Left lobe of liver (tissue), 2 donors: ENCODE measurements at regions not wholly inside any gene's neighbourhood (a gene's known extent, or its start where the extent isn't known, plus 50 kb on each side); places are given as distances from the start of the nearest gene placed in this dataset.
A peak's percentile ranks its signal among the peaks of the same experiment; 100 is the strongest.

Source experiments
- ATAC-seq: fragments of 200-7000 bp; cut with Tn5 transposase; one replicate; pipeline ENCODE4 v1.9.1; 2020; ENCODE audit warnings: mild to moderate bottlenecking, moderate library complexity
- DNase-seq: peaks from one replicate; pipeline ENCODE4 v3.0.0-alpha.2; 2020; ENCODE audit warnings: low spot score
- donor health status: DM: no; HTN: no; CAD: no; lungs with moderate emphysema.
- donor health status: DM: no; HTN: yes; CAD: no.

DNA sequence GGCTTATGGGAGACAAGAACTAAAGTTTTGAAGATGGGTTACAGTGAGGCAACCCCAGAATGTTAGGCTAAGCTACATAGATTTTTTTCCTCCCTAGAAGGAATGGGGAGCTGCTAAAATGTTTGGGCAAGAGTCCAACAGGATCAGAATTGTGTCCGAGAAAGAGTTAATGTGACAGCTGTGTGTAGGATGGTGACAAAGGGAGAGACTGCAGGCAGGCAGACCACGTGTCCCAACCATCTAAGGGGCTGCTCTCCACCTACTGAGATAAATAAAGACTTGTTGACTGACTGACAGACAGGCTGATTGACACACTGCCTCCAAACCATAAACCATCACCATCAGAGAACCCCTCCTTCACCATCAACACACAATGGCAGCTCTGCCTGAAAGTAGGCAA lies 133.7 kb upstream of the CTTNBP2NL start:
- no peak for DNase-seq

DNA sequence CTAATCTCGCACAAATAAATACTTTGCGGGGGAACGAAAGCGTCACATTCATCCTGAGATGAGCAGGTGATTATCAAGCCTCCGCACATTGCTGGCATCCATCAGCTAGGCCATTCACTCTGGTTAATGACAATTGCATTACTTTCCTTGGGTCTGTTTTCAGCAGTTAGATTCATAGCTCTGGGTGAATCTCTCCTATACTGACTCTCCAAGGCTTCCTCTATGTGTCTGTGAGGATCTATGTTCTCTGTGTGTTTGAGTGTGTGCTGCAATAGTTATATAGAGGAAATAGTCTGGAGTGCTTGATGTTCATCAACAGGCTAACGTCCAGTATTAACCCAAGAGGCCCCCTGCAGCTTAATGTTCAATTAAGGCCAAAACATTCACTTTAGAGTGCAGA lies 133.0 kb upstream of the CTTNBP2NL start:
- no peak for DNase-seq

More for the DNA sequence above, 133.7 kb upstream of the CTTNBP2NL start:
- ATAC-seq = no peak

DNA sequence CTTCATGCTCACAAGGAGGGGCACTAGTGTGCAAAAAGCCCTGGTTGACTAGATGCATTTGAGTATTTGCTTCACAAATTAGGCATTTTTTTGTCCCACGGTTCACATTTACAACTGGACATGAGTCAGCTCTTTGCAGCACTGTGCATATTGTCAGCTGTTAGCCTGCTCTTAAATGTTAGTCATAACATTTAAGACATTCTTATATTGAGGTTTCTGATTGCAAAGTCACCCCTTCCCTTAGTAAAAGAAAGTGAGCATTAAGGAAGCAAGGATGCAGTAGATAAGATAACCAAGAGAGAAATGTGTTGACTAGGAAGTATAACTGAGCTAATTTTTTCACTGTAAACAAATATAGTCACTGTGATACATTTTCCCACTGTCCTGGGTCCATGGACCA lies 132.6 kb upstream of the CTTNBP2NL start:
- ATAC-seq (no peak), DNase-seq (no peak)

More for the DNA sequence above, 133.0 kb upstream of the CTTNBP2NL start:
- no peak for ATAC-seq

DNA sequence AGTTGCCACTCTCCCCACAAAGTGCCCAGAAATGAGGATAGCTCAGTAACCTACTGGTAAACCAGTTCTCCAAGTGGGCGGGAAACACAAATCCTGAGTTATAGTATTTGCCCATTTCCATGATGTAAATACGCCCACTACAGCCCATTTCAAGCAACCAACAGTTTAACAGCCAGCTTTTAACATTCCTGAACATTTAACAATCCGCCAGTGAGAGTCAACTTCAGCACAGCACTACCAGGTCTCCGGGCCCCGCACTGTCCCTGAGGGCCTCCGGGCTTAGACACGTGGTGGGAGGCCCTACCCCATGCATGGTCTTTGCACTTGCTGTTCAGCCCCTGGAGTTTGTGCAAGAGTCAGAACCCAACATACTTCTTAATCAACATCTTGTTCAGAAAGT lies 132.0 kb upstream of the CTTNBP2NL start:
- DNase-seq (no peak), ATAC-seq (no peak)

DNA sequence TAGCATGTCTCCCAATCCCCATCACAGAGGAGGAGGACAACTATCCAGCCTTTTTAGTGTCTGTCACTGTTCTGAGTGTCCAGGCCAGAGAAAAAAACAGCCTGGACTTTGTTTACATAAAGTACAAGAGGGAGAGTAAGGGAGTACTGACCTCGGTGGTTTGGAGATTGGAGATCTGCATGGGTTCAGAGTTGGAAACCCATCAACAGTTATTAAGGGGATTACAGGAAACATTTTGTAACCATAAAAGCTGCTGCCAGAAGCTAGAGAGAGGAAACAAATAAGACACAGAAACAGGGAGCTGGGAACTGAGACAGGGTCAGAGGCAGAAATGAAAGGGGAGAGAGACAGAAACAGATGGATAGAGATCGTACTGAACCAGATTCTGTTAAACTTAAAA lies 131.5 kb upstream of the CTTNBP2NL start:
- ATAC-seq (peak; percentile 34), DNase-seq (no peak)

DNA sequence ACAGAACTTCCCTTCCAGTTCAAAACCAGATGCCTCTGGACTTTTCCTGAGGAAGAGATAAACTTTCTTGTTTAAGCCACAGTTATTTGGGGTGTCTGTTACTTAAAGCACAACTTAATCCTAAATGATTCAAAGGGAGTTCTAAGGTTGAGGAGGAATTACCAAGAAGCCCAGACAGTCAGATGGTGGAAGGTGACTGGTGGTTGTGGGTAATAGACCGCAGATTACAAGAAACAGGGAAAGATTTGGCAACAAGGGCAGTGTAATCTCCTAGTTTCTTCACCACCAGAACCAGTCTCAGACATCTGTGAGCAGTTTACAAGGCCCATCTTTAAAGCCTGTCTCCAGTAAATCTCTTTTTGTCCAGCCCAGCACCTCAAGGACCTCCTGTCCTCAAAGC lies 130.1 kb upstream of the CTTNBP2NL start:
- DNase-seq = no peak
- no peak for ATAC-seq

DNA sequence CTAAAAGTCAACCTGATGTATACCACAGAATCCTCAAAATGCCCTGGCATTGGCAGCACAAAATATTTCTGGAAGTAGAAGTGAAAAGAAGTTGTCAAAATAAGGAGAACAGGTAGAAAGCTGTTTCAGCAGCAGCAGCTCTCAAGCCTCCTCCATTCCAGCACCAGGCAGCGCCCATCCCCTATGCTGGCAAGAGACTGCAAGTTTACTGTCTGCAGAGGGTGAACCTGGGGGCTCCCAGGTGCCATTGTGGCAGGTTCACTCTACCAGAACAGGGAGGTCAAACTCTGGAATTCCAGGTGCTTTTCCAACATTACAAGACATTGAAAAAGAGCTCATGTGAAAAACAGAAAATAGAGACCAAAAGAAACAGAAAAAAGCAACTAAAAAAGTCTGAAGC lies 128.8 kb upstream of the CTTNBP2NL start:
- no peak for ATAC-seq

DNA sequence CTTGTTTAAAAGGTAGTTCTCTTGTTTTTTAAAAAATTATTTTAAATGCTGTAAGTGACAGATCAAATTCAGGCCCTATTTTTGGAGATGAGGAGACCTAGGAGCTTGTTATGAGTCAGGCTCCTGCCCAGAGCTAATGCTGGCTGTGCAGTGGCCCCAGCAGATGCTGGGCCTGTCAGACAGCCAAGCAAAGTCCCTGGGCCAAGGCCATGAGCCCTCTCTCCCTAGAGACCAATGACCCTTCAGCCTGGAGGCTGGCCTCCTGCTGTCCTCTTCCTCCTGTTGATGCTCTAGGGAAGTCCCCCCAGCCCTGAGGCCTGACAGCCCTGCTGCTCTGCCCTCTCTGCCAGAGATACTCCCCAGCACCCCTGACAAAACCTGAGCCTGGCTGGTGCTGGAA lies 128.1 kb upstream of the CTTNBP2NL start:
- DNase-seq = no peak
- ATAC-seq = peak; percentile 71

More for the DNA sequence above, 128.8 kb upstream of the CTTNBP2NL start:
- DNase-seq = no peak

DNA sequence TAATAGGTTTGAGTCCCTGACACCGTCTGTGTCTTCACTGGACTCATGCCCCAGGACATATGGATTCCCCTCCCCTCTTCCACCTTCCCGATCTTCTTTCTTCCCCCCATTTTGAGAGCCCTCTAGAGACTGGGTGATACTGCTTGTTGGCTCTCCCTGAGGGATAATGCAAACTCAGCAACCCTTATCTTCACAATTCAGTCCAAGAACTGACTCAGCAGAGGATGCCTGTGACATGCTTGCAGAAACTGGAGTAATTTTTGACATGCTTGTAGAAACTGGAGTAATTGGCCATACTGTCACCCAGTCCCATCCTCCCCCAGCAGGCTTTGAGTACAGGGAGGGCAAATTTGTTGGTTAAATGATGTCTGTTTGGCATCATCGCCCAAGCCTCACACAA lies 127.6 kb upstream of the CTTNBP2NL start:
- peak; percentile 22 for ATAC-seq

DNA sequence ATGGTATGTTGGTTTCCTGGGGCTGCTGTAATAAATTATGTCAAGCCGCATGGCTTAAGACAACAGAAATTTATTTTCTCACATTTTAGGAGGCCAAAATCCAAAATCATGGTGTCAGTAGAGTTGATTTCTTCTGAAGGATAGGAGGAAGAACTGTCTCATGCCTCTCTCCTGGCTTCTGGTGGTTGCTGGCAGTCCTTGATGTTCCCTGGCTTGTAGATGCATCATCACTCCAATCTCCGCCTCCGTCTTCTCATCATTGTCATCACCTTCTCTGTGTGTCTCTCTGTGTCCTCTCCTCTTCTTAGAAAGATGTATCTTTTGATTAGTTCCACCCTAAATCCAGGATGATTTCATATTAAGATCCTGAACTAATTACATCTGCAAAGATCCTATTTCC lies 124.7 kb upstream of the CTTNBP2NL start:
- ATAC-seq = no peak
- no peak for DNase-seq

More for the DNA sequence above, 127.6 kb upstream of the CTTNBP2NL start:
- DNase-seq = no peak

DNA sequence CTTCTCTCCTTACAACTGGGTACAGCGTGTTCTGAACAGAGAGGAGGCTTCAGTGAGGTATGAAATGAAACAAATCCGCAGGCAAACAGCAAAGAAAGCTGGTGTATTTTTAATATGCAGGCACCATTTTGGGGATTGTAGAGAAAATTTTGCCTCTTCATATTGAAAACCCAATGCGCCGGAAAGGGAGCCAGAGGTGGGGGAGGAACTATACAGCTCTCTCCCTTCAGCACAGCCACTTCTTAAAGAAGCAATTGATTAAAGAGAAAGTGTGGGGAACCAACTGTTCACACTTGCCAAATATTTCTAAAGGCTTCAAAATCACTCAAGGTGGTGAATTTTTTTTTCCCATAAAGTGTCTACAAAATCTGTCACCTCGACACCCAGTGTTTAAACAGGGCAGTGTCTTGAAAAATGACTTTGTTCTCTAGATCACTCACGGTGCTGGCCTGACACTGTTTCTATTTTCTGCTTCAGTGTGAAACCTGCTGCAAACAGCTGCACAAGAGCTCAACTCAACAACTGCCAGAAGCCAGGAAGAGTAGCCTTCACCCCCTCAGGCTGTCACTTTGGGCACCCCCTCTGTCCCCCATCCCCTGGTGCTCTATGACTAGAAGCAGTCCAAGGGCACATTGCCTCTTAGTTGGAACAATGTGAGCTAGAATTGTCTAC lies 123.8 kb upstream of the CTTNBP2NL start:
- ATAC-seq (no peak), DNase-seq (no peak)

DNA sequence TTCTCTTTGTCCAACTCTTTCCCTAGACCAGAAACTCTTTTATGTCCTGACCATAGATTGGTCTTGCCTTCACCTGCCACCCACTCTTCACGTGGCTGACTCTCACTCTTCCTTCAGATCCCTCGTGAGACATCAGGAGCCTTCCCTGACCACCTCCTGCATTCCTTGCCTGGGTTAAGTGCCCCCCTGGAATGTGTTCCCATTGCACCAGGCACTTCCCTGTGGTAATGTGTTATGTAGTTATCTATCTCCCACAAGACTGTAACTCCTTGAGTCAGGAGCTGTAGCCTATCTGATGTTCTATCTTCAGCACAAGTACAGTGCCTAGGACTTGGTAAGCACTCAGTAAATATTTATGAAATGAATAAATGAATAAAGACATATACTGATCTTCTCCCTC lies 111.2 kb upstream of the CTTNBP2NL start:
- no peak for ATAC-seq
- DNase-seq = no peak

DNA sequence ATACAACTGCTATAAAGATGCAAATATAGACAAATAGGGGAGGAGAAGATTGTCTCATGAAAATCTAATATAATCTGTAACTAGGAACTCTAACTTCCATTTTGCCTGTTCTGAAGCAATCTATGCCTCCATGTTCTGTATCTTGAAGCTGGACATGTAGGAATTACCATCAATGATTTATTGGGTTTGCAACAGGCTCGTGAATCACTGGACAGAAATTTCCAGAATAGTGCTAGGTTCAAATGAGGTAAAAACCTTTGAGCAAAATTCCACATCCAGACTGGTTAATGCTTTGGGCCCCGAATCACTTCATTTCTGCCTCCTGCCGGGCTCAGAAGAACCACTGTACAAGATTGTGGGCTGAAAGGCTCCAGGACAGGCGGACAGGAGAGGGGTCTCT lies 110.7 kb upstream of the CTTNBP2NL start:
- ATAC-seq = no peak

DNA sequence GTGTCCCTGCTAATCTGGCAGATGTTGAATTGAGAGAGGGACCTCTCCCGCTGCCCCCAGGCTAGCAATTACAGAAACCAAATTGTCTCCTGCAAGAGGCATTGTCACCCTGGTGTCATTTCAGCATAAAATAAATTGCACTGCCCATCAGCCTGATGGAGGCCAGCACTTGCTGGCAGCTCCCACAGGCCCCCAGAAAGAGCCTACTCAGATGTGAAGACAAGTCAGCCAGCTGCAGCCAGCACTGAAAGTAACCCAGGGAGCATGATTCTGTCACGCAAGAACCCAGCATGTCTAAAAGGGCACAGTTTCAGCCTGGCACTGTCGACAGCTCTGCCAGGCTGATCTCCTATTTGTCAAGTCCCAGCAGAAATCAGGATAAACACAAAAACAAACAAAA lies 110.3 kb upstream of the CTTNBP2NL start:
- DNase-seq = no peak
- ATAC-seq = no peak

More for the DNA sequence above, 110.7 kb upstream of the CTTNBP2NL start:
- no peak for DNase-seq

DNA sequence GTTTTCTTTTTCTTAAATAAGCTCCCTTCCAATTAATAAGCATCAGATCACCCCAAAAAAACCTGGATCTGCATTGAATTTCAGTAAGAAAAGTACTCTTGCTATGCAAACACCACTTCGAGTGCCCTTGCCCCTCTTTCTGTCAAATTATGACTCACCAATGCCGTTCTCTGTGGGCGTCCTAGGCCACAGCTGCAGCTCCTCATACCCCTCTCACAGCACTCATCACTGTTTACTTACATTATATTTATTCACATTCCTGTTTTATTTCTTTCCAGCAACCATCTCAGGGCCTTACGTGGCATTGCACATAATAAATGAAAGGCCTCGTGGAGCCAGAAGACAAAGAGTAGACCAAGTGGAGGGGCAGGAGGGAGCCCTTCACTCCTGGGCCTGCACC lies 99.1 kb upstream of the CTTNBP2NL start:
- DNase-seq (no peak), ATAC-seq (no peak)

DNA sequence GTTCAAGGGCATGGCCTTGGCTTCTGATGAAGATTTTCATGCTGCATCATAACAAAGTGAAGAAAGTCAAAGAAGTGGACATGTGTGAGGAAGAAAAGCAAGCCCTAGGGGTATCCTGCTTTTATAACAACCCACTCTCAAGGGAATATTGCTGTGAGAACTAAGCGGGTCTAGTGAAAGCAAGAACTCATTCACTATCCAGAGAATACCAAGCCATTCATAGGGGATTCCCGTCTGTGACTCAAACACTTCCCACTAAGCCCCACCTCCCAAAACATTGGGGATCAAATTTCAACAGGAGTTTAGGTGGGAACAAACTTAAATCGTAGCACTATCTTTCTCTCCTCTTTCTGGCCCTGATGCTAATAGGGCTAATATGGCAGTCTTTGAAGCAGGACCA lies 98.5 kb upstream of the CTTNBP2NL start:
- no peak for ATAC-seq
- DNase-seq = no peak

DNA sequence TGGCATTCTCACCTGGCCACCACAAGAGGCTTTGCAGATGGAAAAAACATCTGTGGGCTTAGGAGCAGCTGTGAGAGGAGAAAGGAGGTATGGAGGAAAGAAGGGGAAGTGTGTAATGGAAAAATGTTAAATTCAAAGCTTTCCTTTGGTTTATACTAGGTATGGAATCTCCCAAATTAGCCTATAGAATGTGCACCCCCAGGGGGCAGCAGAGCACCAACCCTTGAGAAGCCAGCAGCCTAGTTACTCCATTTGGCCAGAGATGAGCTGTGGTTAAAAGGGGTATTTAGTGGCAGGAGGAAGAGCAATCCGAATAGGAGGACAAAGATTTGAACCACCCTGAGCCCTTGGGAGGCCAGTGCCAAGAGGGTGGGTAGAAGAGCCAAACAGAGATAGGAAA lies 97.5 kb upstream of the CTTNBP2NL start:
- DNase-seq = no peak
- ATAC-seq = peak; percentile 58

DNA sequence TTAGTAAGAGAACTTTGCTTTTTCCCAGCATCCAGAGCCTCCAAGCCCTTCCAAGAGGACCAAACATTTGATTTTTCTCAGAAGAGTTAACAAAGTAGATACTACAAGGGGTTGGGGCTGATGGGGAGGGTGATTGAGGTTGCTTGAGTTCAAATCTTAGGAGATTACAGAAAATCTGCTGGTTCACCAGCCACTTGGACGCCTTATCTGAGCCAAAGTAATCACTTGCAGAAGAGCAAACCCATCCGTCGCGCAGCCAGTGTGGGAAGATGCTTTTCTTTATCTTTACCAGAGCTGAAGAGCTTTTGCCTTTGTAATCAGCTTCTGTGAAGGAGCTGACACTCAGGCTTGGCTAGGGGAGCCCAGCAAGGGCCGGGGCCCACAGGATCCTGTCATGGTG lies 91.9 kb upstream of the CTTNBP2NL start:
- ATAC-seq (no peak), DNase-seq (no peak)

DNA sequence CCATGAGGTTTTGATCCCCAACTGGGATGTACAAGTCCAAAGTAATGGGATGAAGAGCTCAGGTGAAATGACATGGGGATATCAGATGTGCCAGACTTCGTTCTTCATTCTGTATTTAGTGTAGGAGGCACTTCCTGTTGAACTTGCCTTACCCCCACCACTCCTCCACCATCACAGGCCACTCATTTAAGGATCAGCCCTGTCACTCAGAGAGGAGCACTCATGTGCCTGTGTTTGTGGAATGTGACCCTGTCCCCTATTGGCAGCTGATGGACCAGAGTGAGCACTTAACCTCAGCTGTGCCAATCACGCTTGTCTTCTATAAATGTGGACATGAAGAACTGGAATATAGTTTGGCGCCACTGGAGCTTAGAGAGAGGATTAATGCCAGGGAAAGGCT lies 91.4 kb upstream of the CTTNBP2NL start:
- ATAC-seq = no peak

DNA sequence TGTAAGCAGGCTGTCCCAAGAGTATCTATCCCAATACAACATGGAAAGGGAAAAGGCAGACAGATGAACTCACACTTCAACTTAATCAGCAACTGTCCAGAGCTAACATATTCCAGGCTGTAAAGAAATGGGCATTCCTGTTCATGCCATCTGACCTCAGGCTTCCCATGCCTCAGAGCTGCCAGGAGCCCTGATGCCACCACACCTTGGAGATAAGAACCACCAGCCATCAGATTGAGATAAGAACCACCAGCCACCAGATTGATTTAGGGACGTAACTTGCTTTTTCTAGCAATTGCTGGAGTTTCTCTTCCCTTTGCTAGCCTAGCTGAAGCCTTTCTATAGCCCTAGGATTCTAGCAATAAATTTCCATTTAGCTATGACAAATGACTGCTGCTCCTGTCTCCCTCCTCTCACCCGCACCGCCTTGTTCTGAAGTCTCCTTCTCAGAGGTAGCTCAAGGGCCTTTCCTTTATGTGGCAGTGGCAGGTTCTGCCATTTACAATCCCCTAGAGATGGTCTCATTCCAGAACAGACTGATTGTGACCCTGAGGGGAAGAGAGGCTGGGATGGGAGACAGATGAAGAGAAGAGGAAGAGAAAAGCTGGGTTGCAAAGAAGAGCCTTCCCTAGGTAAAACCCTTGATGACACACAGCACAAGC lies 88.0 kb upstream of the CTTNBP2NL start:
- no peak for ATAC-seq
- no peak for DNase-seq

More for the DNA sequence above, 91.4 kb upstream of the CTTNBP2NL start:
- no peak for DNase-seq

DNA sequence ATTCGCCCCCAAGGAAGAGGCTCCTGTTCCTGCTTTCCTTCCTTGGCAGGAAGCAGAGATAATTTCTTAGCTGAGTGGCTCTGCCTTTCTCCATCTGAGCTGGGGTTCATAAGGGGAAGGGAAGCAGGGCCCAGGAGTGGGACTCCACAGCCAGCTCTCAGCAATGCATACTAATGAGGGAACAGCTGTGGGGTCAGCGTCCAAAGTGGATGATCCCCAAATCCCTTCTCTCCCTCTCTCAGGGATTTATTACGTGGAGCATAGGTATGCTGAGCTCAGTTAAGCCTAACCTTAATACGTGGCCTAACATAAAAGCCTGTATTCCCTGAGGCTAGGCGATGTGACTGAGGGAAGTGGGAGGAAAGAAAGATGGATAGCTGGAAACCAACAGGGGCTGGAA lies 87.3 kb upstream of the CTTNBP2NL start:
- DNase-seq (no peak), ATAC-seq (no peak)

DNA sequence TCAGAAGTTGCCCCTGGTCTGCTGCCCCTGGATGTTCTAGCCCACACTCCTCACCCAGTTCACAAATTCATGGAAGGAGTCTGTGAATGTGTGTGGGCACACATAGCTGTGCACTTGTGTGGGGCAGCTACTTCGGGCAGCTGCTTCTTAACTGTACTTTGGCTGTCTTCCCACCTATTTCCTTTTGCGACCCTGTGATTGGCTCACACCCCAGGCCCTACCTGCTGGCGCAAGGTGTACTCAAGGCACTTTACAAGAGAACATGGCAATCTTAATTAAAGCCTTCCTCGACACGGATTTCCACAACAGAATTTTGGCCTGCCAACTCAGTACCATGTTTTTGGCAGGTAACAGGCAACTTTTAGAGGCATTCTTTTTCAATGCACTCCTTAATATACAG lies 86.5 kb upstream of the CTTNBP2NL start:
- DNase-seq (no peak), ATAC-seq (no peak)

DNA sequence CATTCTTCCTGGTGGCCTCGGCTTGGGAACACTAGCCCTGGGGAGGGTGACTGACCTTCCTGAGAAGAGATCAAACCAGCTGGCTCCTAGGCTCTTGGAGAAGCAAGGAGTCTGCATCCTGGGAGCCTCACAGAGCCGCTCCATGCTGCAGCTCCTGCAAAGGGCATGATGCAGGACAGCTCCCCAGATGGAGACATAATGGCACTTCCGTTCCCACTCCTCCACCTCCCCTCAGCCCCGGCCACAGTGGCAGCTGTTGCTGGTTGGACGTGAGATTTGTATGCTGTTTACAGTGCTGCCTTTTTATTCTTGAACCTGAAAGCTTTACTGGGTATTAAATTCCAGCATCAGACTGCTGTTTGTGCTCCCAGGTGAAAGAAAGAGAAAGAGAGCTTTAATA lies 83.7 kb upstream of the CTTNBP2NL start:
- ATAC-seq (no peak), DNase-seq (no peak)
